SU-DHL-6 (cell line): ENCODE measurements at regions not wholly inside any gene's neighbourhood (a gene's known extent, or its start where the extent isn't known, plus 50 kb on each side); places are given as distances from the start of the nearest gene placed in this dataset.

ENCODE experiments used
- CTCF ChIP-seq: fragments of 200-600 bp; sonication (generic); IDR thresholded peaks from one replicate; pipeline ENCODE4 v1.5.1; 2017; ENCODE audit warnings: antibody characterized with exemption, mild to moderate bottlenecking, low read length, moderate library complexity; ENCODE audit not compliant: insufficient read depth, poor library complexity, severe bottlenecking
- EZH2phosphoT487 ChIP-seq: fragments of 200-600 bp; sonication (generic), shearing (Covaris generic); conservative IDR thresholded peaks from 2 replicates; pipeline ENCODE4 v1.6.1; 2018; ENCODE audit warnings: mild to moderate bottlenecking, antibody characterized with exemption, low read length, moderate library complexity, mixed read lengths

GRCh38 chr2:239484571-239485355, 83.9 kb upstream of the HDAC4 start:
- TF ChIP-seq CTCF = no peak
- no peak for TF ChIP-seq EZH2phosphoT487
